ENCODE measurements at regions not wholly inside any gene's neighbourhood (a gene's known extent, or its start where the extent isn't known, plus 50 kb on each side); places are given as distances from the start of the nearest gene placed in this dataset.

- no peak for TF ChIP-seq ZNF274 (IDR thresholded peaks at IDR 0.05; ENCODE audit: low read depth, low read length)
- no peak for TF ChIP-seq SUZ12 (IDR thresholded peaks at IDR 0.05; ENCODE audit: extremely low read depth, insufficient read depth, insufficient read length)
- TF ChIP-seq YY1 (IDR thresholded peaks at IDR 0.05; ENCODE audit: insufficient read depth, insufficient read length): no peak
These were observed 470.1 kb downstream of the PREX1 start for GRCh38 chr20:48357714-48358113.
